GM18907 (cell line): ENCODE measurements at regions not wholly inside any gene's neighbourhood (a gene's known extent, or its start where the extent isn't known, plus 50 kb on each side); places are given as distances from the start of the nearest gene placed in this dataset.

ENCODE experiments used
- ATAC-seq: cut with Tn5 transposase; IDR thresholded peaks from one replicate; pipeline ENCODE4 v1.9.1; 2021; ENCODE audit warnings: mild to moderate bottlenecking, moderate library complexity; ENCODE audit not compliant: unreplicated experiment

- ATAC-seq = no peak
Observed at GRCh38 chr1:112040891-112041740, 51.6 kb upstream of the KCND3 start.

- no peak for ATAC-seq
Observed at GRCh38 chr1:112043901-112044300, 54.4 kb upstream of the KCND3 start.

- ATAC-seq = no peak
Observed at GRCh38 chr1:112044745-112045144, 55.3 kb upstream of the KCND3 start.

GRCh38 chr1:112046630-112047029 is 57.2 kb upstream of the KCND3 start:
- ATAC-seq = no peak

- no peak for ATAC-seq
Observed at GRCh38 chr1:112048421-112048820, 59.0 kb upstream of the KCND3 start.

- ATAC-seq = no peak
Observed at GRCh38 chr1:112054510-112054909, 65.0 kb upstream of the KCND3 start.

- no peak for ATAC-seq
Observed at GRCh38 chr1:112056354-112056753, 66.9 kb upstream of the KCND3 start.

GRCh38 chr1:112057736-112058135 is 68.3 kb upstream of the KCND3 start:
- ATAC-seq = no peak

- ATAC-seq = no peak
Observed at GRCh38 chr1:112058815-112059450, 69.5 kb upstream of the KCND3 start.

- no peak for ATAC-seq
Observed at GRCh38 chr1:112059679-112060078, 70.2 kb upstream of the KCND3 start.

- ATAC-seq = no peak
Observed at GRCh38 chr1:112060261-112060660, 70.8 kb upstream of the KCND3 start.

- no peak for ATAC-seq
Observed at GRCh38 chr1:112061056-112061455, 71.6 kb upstream of the KCND3 start.

GRCh38 chr1:112061901-112062320 is 72.4 kb upstream of the KCND3 start:
- ATAC-seq = no peak

- ATAC-seq = no peak
Observed at GRCh38 chr1:112063781-112064728, 74.6 kb upstream of the KCND3 start.

- ATAC-seq = no peak
Observed at GRCh38 chr1:112067989-112068388, 78.5 kb upstream of the KCND3 start.

GRCh38 chr1:112070677-112071076 is 81.2 kb upstream of the KCND3 start:
- ATAC-seq = no peak

GRCh38 chr1:112074711-112075110 is 85.2 kb upstream of the KCND3 start:
- no peak for ATAC-seq

GRCh38 chr1:112075566-112075965 is 86.1 kb upstream of the KCND3 start:
- ATAC-seq = no peak

- ATAC-seq = no peak
Observed at GRCh38 chr1:112079446-112079845, 90.0 kb upstream of the KCND3 start.

GRCh38 chr1:112083487-112083886 is 94.0 kb upstream of the KCND3 start:
- no peak for ATAC-seq

GRCh38 chr1:112092656-112093371 is 103.3 kb upstream of the KCND3 start:
- no peak for ATAC-seq
